ENCODE measurements at regions not wholly inside any gene's neighbourhood (a gene's known extent, or its start where the extent isn't known, plus 50 kb on each side); places are given as distances from the start of the nearest gene placed in this dataset.

- H3K27me3 ChIP-seq (ENCODE audit: insufficient read depth, poor library complexity, severe bottlenecking): no peaks in the 10 kb centered on the region
- TF ChIP-seq POLR2AphosphoS5 (IDR thresholded peaks at IDR 0.05; ENCODE audit: low read depth) (no peak), GABPA (IDR thresholded peaks at IDR 0.05; ENCODE audit: low read depth) (no peak), SPI1 (IDR thresholded peaks at IDR 0.05; ENCODE audit: borderline replicate concordance, low read depth) (no peak), REST (IDR thresholded peaks at IDR 0.05; ENCODE audit: insufficient replicate concordance, low read depth) (no peak), CTCF (IDR thresholded peaks at IDR 0.05; ENCODE audit: insufficient read depth, low read length) (no peak)
- H3K4me3 ChIP-seq (replicated peaks; ENCODE audit: insufficient read depth, low read length): no peak overlapping the region
- DNase-seq (ENCODE audit: low read depth in 1 of 2, low spot score in 1 of 2): no peak
- no peak overlapping the region for H3K27ac ChIP-seq (replicated peaks)
Observed at GRCh38 chr21:41625428-41625827, 117.5 kb upstream of the TMPRSS2 start.

- no peak for DNase-seq (ENCODE audit: low read depth in 1 of 2, low spot score in 1 of 2)
- no peaks in the 10 kb centered on the region for H3K27me3 ChIP-seq (ENCODE audit: insufficient read depth, poor library complexity, severe bottlenecking)
- TF ChIP-seq POLR2AphosphoS5 (IDR thresholded peaks at IDR 0.05; ENCODE audit: low read depth) (no peak), GABPA (IDR thresholded peaks at IDR 0.05; ENCODE audit: low read depth) (no peak), REST (IDR thresholded peaks at IDR 0.05; ENCODE audit: insufficient replicate concordance, low read depth) (no peak), SPI1 (IDR thresholded peaks at IDR 0.05; ENCODE audit: borderline replicate concordance, low read depth) (no peak), CTCF (IDR thresholded peaks at IDR 0.05; ENCODE audit: insufficient read depth, low read length) (no peak)
- H3K4me3 ChIP-seq (replicated peaks; ENCODE audit: insufficient read depth, low read length): no peak overlapping the region
- no peak overlapping the region for H3K27ac ChIP-seq (replicated peaks)
Observed at GRCh38 chr21:41624674-41625310, 116.8 kb upstream of the TMPRSS2 start.

- no peak overlapping the region for H3K4me3 ChIP-seq (replicated peaks; ENCODE audit: insufficient read depth, low read length)
- DNase-seq (ENCODE audit: low read depth in 1 of 2, low spot score in 1 of 2): no peak
- TF ChIP-seq POLR2AphosphoS5 (IDR thresholded peaks at IDR 0.05; ENCODE audit: low read depth): no peak
- TF ChIP-seq CTCF (IDR thresholded peaks at IDR 0.05; ENCODE audit: insufficient read depth, low read length): no peak
- TF ChIP-seq SPI1 (IDR thresholded peaks at IDR 0.05; ENCODE audit: borderline replicate concordance, low read depth): no peak
- no peak for TF ChIP-seq GABPA (IDR thresholded peaks at IDR 0.05; ENCODE audit: low read depth)
- TF ChIP-seq REST (IDR thresholded peaks at IDR 0.05; ENCODE audit: insufficient replicate concordance, low read depth): no peak
- no peaks in the 10 kb centered on the region for H3K27me3 ChIP-seq (ENCODE audit: insufficient read depth, poor library complexity, severe bottlenecking)
- H3K27ac ChIP-seq (replicated peaks): no peak overlapping the region
Observed at GRCh38 chr21:41623945-41624344, 116.0 kb upstream of the TMPRSS2 start.
